ENCODE measurements at regions not wholly inside any gene's neighbourhood (a gene's known extent, or its start where the extent isn't known, plus 50 kb on each side); places are given as distances from the start of the nearest gene placed in this dataset.
"Not testable (repeated sequence)": the region's sequence is repeated elsewhere in the genome, so short reads cannot be mapped to it uniquely, and the experiment has no call there.

GRCh38 chr1:58220836-58221472 is 325.6 kb downstream of the OMA1 start:
- H3K4me3 ChIP-seq (ENCODE audit: low read depth, low read length): no peak overlapping the region
- TF ChIP-seq CTCF (IDR thresholded peaks at IDR 0.05; ENCODE audit: insufficient read depth, low read depth, low read length): no peak

DNA sequence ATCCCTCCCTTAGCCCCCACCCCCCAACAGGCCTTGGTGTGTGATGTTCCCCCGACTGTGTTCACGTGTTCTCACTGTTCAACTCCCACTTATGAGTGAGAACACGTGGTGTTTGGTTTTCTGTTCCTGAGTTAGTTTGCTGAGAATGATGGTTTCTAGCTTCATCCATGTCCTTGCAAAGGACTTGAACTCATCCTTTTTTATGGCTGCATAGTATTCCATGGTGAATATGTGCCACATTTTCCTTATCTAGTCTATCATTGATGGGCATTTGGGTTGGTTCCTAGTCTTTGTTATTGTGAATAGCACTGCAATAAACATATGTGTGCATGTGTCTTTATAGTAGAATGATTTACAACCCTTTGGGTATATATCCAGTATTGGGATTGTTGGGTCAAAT is 330.4 kb downstream of the OMA1 start:
- H3K4me3 ChIP-seq (ENCODE audit: low read depth, low read length); DNase-seq (ENCODE audit: low read depth): not testable (repeated sequence)

More at GRCh38 chr1:58220836-58221472, 325.6 kb downstream of the OMA1 start:
- no peak for DNase-seq (ENCODE audit: low read depth)

DNA sequence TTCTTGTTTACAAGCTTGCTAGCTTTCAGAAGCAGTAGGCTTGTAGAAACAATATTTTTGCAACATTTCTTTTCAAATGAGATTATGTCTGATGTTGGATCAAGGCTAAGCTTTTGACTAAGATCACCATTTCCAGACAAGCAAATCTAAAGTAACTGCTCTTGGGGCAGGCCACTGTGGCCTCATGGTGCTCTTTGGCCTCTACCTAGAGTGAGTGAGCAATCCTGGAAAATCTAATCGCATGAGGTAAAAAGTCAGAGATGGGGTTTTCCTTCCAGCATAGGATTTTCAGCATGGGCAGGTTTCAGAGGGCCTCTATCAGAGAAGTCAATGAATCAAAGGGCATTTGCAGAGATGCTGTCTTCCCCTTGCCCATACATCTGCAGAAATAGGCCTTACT is 331.9 kb downstream of the OMA1 start:
- no peak overlapping the region for H3K4me3 ChIP-seq (ENCODE audit: low read depth, low read length)
- no peak for TF ChIP-seq CTCF (IDR thresholded peaks at IDR 0.05; ENCODE audit: insufficient read depth, low read depth, low read length)
- DNase-seq (ENCODE audit: low read depth): no peak

- TF ChIP-seq CTCF (IDR thresholded peaks at IDR 0.05; ENCODE audit: insufficient read depth, low read depth, low read length): no peak
- H3K4me3 ChIP-seq (ENCODE audit: low read depth, low read length): no peak overlapping the region
- DNase-seq (ENCODE audit: low read depth): no peak
These were observed 334.7 kb downstream of the OMA1 start for GRCh38 chr1:58211869-58212268.

DNA sequence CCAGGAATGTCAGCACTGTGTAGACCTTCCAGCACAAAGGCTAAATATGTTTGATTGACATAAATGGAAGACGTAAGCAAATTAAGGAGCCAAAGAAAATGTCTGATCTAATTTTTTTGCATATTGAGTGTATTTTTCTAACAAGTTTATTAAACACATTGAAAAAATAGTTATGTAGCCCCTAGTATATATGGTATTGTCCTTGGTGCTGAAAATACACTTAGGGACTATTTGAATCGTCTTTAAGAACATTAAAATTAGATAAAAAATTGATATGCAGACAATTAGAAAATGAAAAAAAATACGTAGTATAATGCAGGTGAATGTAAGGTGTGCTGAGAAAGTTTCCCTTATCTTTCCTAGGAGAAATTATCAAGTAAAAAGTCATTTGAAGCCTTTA is 337.0 kb downstream of the OMA1 start:
- H3K4me3 ChIP-seq (ENCODE audit: low read depth, low read length): no peak overlapping the region
- TF ChIP-seq CTCF (IDR thresholded peaks at IDR 0.05; ENCODE audit: insufficient read depth, low read depth, low read length): no peak
- no peak for DNase-seq (ENCODE audit: low read depth)

GRCh38 chr1:58206749-58207148 is 339.8 kb downstream of the OMA1 start:
- DNase-seq (ENCODE audit: low read depth): no peak
- no peak overlapping the region for H3K4me3 ChIP-seq (ENCODE audit: low read depth, low read length)
- TF ChIP-seq CTCF (IDR thresholded peaks at IDR 0.05; ENCODE audit: insufficient read depth, low read depth, low read length): no peak

- H3K4me3 ChIP-seq (ENCODE audit: low read depth, low read length): no peak overlapping the region
- peak; percentile 13 for TF ChIP-seq CTCF (IDR thresholded peaks at IDR 0.05; ENCODE audit: insufficient read depth, low read depth, low read length)
- DNase-seq (ENCODE audit: low read depth): no peak
These were observed 342.2 kb downstream of the OMA1 start for GRCh38 chr1:58204284-58204683.

All from fibroblast of villous mesenchyme (primary cell).